CD4-positive, alpha-beta T cell treated with Interleukin-15 for 4 hours (primary cell): ENCODE measurements at regions not wholly inside any gene's neighbourhood (a gene's known extent, or its start where the extent isn't known, plus 50 kb on each side); places are given as distances from the start of the nearest gene placed in this dataset.
A peak's percentile ranks its signal among the peaks of the same experiment; 100 is the strongest.
"Not testable (repeated sequence)": the region's sequence is repeated elsewhere in the genome, so short reads cannot be mapped to it uniquely, and the experiment has no call there.

Experiments used
- DNase-seq: peaks from one replicate; pipeline ENCODE4 v3.0.0-alpha.2; 2020; ENCODE audit warnings: low spot score

GRCh38 chr5:99061299-99061698 lies 132.5 kb upstream of the CHD1 start:
- DNase-seq: no peak

- DNase-seq: peak; percentile 86
Measured at GRCh38 chr5:99060306-99061261, 131.8 kb upstream of the CHD1 start.

GRCh38 chr5:99059685-99060084 lies 130.9 kb upstream of the CHD1 start:
- no peak for DNase-seq

- DNase-seq: no peak
Measured at GRCh38 chr5:99058466-99058865, 129.7 kb upstream of the CHD1 start.

GRCh38 chr5:99054972-99055371 lies 126.2 kb upstream of the CHD1 start:
- no peak for DNase-seq

- DNase-seq: no peak
Measured at GRCh38 chr5:99045871-99046270, 117.1 kb upstream of the CHD1 start.

GRCh38 chr5:99043257-99043656 lies 114.5 kb upstream of the CHD1 start:
- not testable (repeated sequence) for DNase-seq

- peak; percentile 67 for DNase-seq
Measured at GRCh38 chr5:99037668-99038067, 108.9 kb upstream of the CHD1 start.

GRCh38 chr5:99035942-99036341 lies 107.1 kb upstream of the CHD1 start:
- DNase-seq: no peak

- no peak for DNase-seq
Measured at GRCh38 chr5:99034336-99034735, 105.5 kb upstream of the CHD1 start.

- peak; percentile 20 for DNase-seq
Measured at GRCh38 chr5:99033014-99033900, 104.5 kb upstream of the CHD1 start.

- peak; percentile 38 for DNase-seq
Measured at GRCh38 chr5:99032234-99033013, 103.6 kb upstream of the CHD1 start.

- no peak for DNase-seq
Measured at GRCh38 chr5:99030906-99031440, 102.2 kb upstream of the CHD1 start.

- no peak for DNase-seq
Measured at GRCh38 chr5:99029172-99029571, 100.4 kb upstream of the CHD1 start.

- DNase-seq: not testable (repeated sequence)
Measured at GRCh38 chr5:99028170-99028569, 99.4 kb upstream of the CHD1 start.

GRCh38 chr5:99025298-99026045 lies 96.7 kb upstream of the CHD1 start:
- DNase-seq: no peak

GRCh38 chr5:99023330-99023729 lies 94.5 kb upstream of the CHD1 start:
- no peak for DNase-seq

- DNase-seq: no peak
Measured at GRCh38 chr5:99022250-99022649, 93.4 kb upstream of the CHD1 start.

GRCh38 chr5:99020698-99021048 lies 91.9 kb upstream of the CHD1 start:
- DNase-seq: no peak

GRCh38 chr5:99019812-99020697 lies 91.2 kb upstream of the CHD1 start:
- DNase-seq: no peak
